GM19240 (cell line): ENCODE measurements at regions not wholly inside any gene's neighbourhood (a gene's known extent, or its start where the extent isn't known, plus 50 kb on each side); places are given as distances from the start of the nearest gene placed in this dataset.

ENCODE experiments used
- DNase-seq: peaks from one replicate; pipeline ENCODE4 v3.0.0; 2011; ENCODE audit warnings: low spot score; ENCODE audit not compliant: insufficient read length

DNA sequence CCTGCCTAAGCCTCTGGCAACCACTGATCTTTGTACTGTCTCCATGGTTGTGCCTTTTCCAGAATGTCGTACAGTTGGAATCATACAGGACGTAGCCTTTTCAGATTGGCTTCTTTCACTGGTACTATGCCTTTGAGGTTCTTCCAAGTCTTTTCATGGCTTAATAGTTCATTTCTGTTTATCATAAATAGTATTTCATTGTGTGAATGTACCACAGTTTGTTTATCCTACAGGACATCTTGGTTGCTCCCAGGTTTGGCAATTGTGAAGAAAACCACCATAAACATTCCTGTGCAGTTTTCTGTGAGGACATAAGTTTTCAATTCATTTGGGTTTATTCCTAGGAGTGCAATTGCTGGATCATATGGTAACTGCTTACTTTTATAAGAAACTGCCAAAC is 190.6 kb upstream of the RAB4A start:
- DNase-seq = no peak

DNA sequence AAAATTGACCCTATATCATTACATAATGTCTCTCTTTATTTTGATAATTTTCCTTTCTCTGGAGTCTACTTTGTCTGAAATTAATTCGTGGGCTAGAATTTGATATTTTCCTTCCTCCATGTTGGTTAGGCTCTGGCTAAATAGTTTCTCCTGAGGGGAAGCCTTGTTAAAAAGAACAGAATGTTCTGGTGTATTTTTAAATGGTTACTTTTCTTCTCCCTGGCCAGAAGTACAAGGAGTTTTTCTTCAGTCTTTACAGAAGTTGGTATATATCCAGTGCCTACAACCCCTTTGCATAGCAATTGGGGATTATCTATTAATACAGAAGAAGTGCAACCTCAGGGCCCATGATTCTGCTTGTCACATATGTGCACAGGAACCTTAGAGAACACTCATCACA is 185.6 kb upstream of the RAB4A start:
- DNase-seq = no peak

DNA sequence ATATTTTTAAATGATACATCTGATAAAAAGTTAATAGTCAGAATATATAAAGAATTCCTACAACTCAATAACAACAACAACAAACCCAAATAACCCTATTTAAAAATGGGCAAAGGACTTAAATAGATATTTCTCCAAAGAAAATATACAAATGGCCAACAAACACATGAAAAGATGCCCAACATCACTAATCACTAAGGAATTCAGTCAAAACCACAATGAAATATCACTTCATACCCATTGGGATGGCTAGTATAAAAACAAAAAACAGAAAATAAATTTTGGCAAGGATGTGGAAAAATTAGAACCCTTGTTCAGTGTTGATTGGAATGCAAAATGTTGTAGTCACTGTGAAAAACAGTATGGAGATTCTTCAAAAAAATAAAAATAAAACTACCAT is 184.8 kb upstream of the RAB4A start:
- no peak for DNase-seq

DNA sequence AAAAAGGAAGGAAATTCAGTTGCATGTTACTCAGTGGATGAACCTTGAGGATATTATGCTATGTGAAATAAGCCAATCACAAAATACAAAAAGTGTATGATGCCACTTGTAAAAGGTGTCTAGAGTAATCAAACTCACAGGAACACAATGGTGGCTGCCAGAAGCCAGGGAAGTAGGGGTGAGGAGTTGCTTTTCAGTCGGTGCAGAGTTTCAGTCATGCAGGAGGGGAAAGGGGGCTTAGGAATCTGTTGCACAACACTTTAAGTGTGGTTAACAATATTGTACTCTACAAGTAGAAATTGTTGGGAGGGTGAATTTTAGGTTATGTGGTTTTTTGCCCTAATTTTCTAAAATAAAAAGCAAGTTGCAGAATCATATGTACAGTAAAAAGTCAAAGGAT is 184.2 kb upstream of the RAB4A start:
- no peak for DNase-seq

DNA sequence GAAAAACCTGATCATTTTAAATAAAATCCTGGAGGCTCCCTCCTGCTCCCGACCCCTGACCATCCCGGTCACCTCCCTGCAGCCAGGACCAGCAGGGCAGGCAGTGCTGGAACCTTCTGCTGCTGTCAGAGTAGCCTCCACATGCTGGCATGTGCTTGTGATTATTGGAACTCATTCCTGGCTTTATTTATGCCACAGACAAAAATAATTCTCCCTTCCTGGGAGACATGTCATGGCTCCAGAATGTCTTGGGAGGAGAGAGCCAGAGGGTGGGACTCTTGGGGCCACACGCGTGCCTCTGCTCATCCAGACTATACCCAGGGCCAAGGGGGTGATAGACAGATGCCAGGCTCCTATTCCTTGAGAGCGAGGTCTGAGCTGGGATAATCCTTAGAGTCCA is 183.6 kb upstream of the RAB4A start:
- no peak for DNase-seq

DNA sequence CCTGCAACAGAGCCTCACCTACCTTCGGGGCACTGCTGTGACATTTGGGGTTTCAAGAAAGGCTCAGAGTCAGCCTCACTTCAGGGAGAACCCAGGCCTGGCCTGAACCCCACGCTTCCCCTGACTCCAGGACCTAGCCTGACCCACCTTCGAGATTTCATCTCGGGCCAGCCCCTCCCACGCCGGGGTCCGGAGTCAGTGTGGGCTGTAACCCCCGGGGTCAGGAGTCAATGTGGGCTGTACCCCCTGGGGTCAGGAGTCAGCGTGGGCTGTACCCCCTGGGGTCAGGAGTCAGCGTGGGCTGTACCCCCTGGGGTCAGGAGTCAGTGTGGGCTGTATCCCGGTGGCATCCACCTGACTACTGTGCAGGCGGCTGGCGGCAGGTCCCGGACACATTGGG is 183.0 kb upstream of the RAB4A start:
- no peak for DNase-seq

DNA sequence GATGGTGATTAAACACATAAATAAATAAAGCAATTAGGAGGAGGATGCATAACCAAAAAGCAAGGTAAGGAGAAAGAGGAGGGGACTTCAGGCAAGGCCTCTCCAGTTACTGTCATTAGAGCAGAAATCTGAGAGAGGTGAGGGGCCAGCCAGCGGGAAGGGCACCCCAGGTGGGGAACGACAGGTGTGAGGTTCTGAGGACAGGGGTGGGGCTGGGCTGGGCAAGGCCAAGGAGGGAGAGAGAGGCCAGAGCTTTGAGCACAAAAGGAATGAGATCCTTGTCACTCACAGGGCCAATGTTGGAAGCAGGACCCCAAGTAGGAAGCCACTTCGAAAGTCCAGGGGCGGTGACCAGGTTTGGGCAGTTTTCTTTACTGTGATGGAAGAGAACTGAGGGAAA is 182.2 kb upstream of the RAB4A start:
- DNase-seq = no peak

DNA sequence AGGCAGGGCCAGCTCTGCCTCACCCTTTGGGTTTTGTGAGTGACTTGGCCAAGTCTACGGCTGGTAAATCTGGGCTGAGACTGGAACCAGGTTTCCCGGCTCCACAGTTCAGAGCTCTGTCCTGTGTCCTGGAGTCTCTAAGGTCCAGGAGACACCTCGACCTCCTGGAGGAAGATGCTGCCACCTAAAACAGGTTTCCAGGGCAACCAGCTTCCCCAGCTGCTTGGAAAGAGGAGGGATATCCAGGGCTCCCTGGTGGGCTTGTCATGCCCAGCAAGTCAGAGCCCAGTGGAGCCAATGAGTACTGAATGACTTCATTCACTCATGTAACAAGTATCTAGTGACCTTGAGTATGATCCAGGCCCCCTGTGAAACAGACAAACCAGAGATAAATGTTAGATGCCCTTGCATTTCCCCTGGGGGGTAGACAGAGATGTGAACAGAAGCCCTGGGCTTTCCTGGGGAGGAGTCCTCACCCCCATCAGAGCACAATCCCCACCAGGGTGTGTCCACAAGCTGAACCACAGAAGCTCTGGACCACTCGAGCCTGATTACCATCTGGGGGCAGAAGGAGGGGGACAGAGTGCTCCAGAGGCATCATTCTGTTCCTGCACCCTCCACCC is 181.2 kb upstream of the RAB4A start:
- DNase-seq = no peak

DNA sequence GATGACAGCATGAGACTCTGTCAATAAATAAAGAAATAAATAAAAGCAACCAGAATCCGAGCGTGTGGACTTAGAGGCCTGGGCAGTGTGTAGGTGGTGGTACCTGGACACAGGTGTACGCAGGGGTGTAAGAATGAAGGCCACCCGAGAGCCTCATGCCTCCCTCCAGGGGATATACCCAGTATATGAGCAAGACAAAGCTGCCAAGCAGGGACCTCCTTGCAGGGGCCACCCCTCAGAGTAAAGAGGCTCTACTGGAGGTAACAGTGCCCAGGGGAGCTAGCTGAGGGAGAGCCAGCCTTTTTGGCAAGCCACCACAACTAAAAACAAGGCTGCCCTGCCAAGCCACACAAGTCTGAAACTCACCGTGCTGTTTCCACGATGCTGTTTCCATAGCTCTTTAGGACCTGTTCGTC is 179.2 kb upstream of the RAB4A start:
- no peak for DNase-seq

DNA sequence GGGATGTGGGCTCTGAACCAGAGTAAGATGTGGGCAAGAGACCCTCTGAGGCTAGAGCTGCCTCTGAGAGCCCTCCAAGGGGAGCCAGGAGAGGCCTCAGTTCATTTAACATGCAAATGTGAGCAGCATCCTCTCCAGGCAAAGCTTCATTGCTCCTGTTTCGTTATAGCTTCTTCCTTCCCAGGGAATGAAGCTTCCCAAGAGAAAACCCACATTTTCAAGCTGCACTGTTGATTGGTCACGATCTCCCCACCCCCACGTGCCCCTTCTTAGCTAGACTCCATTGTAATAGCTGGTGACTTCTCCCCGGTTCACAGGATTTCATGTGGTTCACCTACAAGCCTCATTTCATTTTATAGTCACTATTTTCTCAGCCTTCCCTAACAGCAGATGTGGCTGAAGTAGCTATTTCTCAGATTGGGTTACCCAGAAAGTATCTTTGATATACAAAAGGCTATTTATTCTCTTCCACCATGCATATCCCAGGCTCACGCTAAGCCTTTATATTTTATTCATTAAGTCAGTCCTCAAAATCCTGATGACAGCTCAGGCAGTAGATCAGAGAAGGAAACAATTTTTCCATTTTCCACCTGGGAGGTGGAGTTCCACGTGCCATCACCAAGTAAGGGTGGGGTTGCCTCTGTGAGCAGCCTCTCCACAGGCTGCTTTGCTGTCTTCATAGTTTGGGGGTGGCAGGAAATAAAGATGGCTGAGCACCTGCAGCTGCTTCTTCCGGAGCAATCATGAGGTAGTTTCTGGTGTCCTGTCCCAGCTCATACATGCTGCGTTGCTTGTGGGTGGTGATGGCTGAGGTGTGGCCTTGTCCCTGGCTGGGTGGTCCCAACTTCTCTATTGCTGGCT is 178.3 kb upstream of the RAB4A start:
- no peak for DNase-seq

DNA sequence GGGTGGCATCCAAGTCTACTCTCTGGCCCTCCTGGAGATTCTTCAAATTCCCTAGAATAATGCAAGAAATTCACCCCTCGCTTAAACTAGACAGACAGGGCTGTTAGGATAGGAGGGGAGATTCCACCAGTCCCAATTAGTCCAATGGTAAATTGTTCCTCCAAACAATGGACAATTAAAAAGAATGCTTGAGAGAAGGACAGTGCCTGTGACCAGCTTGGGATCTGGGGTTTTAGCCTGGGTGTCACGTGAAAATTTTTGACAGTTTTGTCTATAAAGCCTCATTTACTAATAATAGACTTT is 177.7 kb upstream of the RAB4A start:
- DNase-seq = no peak

DNA sequence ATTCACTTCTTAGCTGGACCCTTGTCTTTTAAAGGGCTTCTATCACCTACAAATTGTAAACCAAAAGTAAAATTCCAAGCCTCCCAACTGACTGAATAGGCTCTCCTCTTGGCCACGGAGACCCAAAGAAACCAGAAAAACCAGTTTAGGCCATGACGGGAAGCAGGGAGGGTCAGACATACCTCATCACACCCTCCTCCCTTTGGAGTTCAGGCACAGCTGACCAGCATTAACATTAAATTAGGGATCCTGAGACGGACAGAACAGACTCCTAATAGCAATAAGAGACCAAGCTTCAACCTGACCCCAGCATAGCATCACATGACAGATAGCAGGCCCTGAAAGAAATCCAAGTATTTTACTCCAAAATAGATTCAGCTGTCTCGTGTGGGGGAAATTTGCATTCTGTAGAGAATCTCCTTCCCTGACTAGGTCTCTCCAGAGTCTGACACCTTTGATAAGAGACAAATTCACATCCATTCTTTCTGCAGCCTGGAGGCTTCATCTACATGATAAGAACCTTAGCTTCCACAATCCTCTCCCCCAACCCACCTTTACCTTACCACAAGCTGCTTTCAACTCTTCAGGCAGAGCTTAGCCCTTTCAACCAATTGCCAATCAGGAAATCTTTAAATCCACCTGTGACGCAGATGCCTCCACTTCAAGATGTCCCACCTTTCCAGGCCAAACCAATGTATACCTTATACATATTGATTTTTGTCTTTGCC is 177.1 kb upstream of the RAB4A start:
- no peak for DNase-seq

DNA sequence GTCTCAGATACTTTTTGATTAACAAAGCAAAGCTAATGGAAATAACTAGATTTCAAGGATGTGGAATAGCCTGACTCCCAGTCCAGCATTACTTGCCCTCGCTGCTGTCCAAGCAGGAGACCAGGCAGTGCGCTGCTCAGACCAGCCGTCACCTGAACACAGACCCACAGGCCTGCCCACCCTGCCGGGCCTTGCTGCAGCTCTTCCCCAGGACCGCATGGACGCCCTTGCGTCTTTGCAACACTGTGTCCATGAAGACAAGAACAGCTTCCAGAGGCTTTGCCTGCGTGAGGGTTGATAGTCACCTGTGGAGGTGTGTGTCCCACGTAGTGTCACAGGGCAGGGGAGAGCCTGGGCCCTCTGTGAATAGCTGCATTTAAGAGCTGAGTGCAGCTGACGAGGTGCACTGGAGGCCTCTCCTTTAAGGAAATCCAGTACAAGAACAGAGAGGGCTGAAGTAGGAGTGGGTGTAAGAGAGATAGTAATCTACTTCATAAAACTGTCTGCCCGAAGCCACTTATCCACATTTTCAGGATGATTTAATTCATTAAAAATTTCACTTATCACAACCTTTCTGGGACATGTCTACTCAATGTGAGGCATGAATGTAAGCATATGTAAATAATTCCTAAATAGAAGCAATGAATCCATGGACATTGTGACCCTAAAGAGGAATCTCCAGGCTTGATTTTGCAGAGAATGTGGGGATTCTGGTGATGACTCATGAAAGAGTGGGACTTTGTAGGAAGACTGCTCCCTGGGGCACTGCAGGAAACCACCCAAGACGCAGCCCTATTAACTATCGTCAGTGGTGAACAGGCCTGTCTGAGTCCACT is 176.2 kb upstream of the RAB4A start:
- DNase-seq = no peak

DNA sequence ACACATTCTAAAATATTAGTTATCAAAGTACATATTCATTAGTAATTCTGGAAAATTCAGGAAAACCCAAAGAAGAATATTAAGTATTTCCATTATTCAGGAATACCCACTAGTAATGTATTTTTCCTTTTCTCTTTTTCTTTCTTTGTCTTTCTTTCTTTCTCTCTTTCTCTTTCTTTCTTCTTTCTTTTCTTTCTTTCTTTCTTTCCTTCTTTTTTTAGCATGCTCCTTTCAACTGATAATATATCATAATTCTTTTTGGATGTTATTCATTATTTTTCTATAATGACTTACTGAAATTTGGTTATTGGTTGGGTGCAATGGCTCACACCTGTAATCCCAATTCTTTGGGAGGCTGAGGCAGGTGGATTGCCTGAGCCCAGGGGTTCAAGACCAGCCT is 175.6 kb upstream of the RAB4A start:
- DNase-seq = no peak

DNA sequence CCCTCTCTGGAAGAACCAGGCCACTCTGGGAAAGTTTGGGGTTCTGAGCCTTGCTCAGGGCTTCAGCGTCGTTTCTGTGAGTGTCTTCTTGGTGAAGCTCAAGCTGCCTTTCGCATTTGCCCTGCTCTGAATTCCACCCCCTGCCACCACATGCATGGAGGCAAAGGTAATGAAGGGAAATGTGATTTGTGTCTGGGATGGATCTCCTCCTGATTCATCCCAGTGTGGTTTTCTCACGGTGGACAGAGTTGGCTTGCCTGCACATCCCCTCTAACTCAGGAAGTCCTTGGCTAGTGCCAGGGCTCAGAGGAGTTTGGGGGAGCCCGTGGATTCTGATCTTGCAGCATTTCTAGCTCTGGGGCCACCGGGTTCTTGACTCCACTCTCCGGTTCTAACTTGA is 173.6 kb upstream of the RAB4A start:
- DNase-seq = no peak

DNA sequence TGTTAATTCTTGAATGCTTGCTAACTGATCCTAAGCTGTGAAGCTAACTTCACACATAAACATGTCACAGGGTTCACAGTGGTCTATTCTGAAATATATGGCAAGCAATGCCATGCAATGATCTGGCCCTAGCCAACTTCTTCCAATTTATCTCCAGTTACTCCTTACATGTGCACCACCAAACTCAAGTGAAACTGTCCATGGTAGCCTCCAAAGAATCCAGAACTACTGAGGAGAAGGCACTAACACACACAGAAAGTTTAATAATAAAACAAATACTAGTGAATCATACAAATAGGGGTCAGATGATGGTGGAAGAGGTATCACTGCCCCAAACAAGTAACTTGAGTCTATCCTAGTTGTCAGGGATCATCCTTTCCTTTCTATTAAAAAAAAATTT is 172.6 kb upstream of the RAB4A start:
- DNase-seq = no peak

DNA sequence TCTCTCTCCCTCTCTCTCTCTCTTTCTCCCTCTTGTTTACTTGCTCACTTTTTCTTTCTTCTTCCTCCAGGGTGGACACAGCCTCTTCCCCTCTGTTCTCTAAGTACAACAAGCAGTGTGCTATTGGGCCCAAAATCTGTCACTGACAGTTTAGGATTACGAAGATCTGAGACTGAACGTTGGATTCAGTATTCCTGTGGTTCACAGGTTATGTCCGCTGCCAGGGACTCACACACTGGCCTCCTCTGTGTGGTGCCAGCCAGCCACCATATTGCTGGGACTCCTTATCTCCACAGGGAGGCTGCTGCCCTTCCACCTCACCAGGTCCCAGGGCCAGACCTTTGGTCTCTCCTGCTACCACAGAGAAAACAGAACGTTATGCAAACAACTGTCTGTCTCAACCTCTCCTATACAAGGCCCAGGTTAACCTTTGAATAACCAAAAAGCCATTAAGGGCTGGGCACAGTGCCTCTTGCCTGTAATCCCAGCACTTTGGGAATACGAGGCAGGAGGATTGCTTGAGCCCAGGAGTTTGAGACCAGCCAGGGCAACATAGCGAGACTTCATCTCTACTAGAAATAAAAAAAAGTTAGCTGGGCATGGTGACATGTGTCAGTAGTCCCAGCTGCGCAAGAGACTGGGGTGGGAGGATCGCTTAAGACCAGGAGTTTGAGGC is 171.9 kb upstream of the RAB4A start:
- DNase-seq = no peak

DNA sequence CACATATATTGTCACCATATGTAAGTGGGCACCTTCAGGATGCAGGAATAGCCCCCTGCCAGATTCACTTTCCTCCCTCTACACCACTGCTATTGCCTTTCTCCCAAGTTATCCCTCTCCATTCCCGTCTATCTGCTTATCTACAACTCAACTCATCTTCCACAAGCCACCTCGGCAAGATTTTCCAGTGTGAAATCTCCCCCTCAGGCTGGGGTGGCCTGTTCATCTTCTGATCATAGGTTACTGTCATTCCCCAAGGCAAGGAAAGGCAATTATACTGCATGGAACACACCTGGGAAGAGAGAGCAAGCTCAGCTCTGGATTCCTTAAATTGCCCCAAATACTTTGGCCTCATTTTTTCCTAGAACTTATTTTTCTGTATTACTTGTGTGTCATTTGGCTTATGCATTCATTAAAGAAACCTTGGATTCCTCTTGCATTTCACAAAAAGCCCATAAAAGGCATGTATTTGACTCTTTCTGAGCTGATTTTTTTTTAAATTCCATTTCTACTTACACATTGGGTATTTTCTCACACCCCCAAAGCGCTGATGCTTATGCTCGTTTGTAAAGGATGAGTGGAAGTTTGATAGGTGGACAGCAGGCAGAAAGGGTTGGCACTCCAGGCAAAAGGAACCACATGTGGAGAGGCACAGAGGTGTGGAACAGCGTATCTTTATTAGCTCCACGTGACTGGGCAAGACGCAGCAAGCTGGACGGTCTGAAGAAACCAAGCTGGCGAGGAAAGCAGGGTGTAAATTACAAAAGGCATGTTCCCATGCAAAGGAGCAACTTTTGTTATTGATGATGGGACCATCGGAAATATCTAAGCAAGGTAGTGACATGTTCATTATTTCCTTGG is 169.7 kb upstream of the RAB4A start:
- DNase-seq = no peak

DNA sequence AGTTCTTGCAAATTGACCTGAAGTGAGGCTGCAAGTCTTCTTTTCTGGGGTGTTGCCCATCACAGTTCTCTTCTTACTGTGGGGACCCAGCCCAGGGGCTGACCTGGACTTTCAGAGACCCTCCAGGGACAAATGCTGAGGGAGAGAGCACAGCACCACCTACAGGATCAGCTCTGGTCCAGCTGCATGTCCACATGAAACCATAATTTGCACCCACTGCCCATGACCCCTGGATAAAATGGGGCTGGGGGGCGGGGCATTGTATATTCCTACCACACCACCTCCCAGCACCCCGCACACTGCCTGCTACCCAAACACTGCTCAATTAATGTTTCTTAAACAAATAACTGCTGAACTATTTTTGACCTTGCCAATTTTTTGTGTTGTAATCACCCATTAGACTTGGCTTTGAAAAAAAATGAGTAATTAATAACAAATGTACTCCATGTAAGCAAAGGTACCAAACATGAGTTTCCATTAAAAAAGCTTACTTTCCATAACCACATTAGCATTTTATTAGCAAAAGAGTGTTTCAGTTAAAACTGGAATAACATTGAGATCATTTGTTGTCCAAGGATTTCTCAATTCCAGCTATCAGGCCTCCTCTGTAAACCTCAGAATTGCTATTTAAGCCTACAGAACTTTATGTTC is 168.0 kb upstream of the RAB4A start:
- no peak for DNase-seq

DNA sequence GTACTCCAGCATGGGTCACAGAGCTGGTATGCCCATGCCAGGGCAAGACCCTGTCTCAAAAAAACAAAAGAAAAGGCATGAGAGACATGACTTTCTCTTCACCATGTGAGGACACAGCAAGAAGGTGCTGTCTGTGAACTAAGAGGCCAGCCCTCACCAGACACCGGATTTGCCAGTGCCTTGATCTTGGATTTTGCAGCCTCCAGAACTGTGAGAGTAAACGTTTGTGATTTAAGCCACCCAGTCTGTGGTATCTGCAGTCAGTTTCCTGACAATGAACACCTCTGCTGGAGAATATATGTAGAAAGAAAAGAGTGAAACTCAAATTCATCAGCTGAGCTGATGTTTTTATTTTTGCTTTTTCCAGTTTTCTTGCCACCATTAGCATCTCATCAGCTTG is 166.3 kb upstream of the RAB4A start:
- no peak for DNase-seq
